ENCODE measurements at regions not wholly inside any gene's neighbourhood (a gene's known extent, or its start where the extent isn't known, plus 50 kb on each side); places are given as distances from the start of the nearest gene placed in this dataset.

- H3K27me3 Mint-ChIP-seq, result peaks cover 8% of the 10 kb centered on the region
- H3K4me1 Mint-ChIP-seq, result no peaks in the 10 kb centered on the region
- intact Hi-C loops (cut with DNase I, micrococcal nuclease), result no loop called here
- H3K9me3 Mint-ChIP-seq (ENCODE audit: low read depth), result peaks cover 1% of the 10 kb centered on the region
- DNase-seq (no peak), ATAC-seq (no peak)
- POLR2A ChIA-PET, result interaction anchor here (0.6 kb wide), 1 partner anchor 33 kb away, joined by 3 read pairs; no protein-coding TSS in a partner anchor
- no peak overlapping the region for H3K4me3 Mint-ChIP-seq
- CTCF ChIA-PET, result no interaction called here
- H3K27ac Mint-ChIP-seq, result no peak overlapping the region
- H3K36me3 Mint-ChIP-seq (ENCODE audit: low read depth), result no peaks in the 10 kb centered on the region
These were observed 232.3 kb upstream of the CHAC2 start for GRCh38 chr2:53535234-53535840.

GRCh38 chr2:53530126-53530525 is 237.5 kb upstream of the CHAC2 start:
- no peaks in the 10 kb centered on the region for H3K4me1 Mint-ChIP-seq
- no peak for ATAC-seq
- H3K27me3 Mint-ChIP-seq, result peaks cover 6% of the 10 kb centered on the region
- intact Hi-C loops (cut with DNase I, micrococcal nuclease), result no loop called here
- no peak overlapping the region for H3K4me3 Mint-ChIP-seq
- no peak for DNase-seq
- H3K9me3 Mint-ChIP-seq (ENCODE audit: low read depth), result peaks cover 2% of the 10 kb centered on the region
- no peak overlapping the region for H3K27ac Mint-ChIP-seq
- ChIA-PET CTCF (no interaction called here), POLR2A (no interaction called here)
- H3K36me3 Mint-ChIP-seq (ENCODE audit: low read depth), result no peaks in the 10 kb centered on the region

DNA sequence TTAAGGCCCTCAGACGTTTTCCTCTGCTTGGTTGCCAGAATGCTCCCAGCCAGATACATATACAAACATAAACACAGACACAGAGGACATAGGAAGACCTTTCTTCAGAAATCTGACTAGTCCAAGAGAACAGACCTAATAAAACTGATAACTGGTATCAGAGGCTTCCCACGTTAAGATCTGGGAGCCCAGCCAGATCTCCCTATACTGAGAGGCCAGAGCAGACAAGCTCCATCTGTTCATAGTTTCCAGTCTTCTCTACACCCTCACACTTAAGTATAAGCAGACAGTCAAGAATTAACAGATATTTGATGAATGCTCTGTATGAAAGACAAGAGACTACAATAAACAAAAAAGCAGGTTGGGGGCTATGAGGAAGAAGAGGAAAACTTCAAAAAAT is 240.5 kb upstream of the CHAC2 start:
- DNase-seq (no peak), ATAC-seq (no peak)
- Mint-ChIP-seq H3K36me3 (ENCODE audit: low read depth) (no peaks in the 10 kb centered on the region), H3K4me3 (no peak overlapping the region), H3K27ac (no peak overlapping the region), H3K27me3 (peaks cover 4% of the 10 kb centered on the region), H3K4me1 (no peaks in the 10 kb centered on the region), H3K9me3 (ENCODE audit: low read depth) (peaks cover 2% of the 10 kb centered on the region)
- intact Hi-C loops (cut with DNase I, micrococcal nuclease), result no loop called here
- ChIA-PET CTCF (no interaction called here), POLR2A (no interaction called here)

DNA sequence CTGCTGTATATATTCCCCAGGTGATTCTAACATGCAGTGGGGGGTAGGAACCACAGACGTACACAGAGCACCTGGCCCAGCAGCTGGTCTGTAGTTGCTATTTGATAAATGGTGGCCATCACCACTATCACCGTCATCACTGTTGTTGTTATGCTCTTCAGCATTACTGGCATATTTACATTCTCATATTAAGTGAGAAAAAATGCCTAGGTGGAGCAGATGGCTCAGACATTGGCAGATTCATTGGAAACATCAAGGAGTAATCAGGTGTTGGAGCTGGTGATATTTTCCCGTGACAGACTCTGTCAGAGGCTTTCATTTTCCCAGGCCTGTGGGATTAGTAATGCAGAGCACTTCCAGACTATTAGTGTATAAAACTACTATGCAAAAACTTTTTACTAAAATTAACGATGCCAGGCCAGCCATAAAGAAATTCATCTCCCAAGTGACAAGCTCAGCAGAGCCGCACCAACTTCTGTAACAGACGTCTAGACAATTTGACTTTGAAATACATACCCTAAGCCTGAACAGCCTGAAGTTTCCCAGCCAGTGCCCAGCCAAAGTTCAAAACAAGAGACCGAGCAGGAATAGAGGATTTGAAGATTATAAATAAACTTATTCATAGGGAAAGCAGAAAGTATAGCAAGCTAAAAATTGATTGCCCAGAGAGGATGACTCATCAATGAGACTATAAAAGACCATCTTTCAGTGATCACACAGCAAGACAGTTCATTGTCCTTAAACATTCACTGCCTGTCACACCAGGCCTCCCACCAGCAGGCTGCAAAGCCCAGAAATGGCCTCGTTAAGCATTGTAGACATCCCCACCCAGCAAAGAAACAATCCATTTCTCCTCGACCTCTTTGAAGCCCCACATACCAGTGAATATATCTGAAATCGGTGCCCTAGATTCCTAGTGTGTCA is 247.4 kb upstream of the CHAC2 start:
- H3K27me3 Mint-ChIP-seq, result peaks cover 2% of the 10 kb centered on the region
- no peaks in the 10 kb centered on the region for H3K36me3 Mint-ChIP-seq (ENCODE audit: low read depth)
- DNase-seq, result no peak
- H3K27ac Mint-ChIP-seq, result no peak overlapping the region
- CTCF ChIA-PET, result no interaction called here
- no peak overlapping the region for H3K4me3 Mint-ChIP-seq
- no peaks in the 10 kb centered on the region for H3K9me3 Mint-ChIP-seq (ENCODE audit: low read depth)
- intact Hi-C loops (cut with DNase I, micrococcal nuclease), result no loop called here
- H3K4me1 Mint-ChIP-seq, result no peaks in the 10 kb centered on the region
- POLR2A ChIA-PET, result no interaction called here
- ATAC-seq, result no peak

GRCh38 chr2:53517406-53517805 is 250.2 kb upstream of the CHAC2 start:
- no peaks in the 10 kb centered on the region for H3K27me3 Mint-ChIP-seq

DNA sequence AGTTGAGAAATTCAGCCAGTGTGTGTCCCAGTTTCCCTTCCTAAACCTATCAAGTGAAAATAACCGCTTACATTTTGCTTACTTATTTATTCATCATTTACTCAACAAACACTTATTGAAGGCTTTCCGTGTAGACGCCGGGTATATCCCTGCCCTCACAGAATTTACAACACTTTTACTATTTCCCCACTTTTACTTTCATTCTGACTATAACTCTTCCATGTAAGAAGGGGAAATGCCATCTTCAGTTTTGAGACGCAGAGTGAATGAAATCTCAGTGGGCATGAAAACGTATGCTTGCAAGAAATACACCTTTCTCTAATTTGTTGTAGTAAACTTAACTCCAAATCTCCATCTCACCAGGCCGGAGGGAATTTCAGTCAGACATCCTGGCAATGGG is 251.0 kb upstream of the CHAC2 start:
- POLR2A ChIA-PET, result no interaction called here
- H3K36me3 Mint-ChIP-seq (ENCODE audit: low read depth), result no peaks in the 10 kb centered on the region
- CTCF ChIA-PET, result no interaction called here
- no peaks in the 10 kb centered on the region for H3K4me1 Mint-ChIP-seq
- H3K4me3 Mint-ChIP-seq, result no peak overlapping the region
- no peaks in the 10 kb centered on the region for H3K9me3 Mint-ChIP-seq (ENCODE audit: low read depth)
- H3K27ac Mint-ChIP-seq, result no peak overlapping the region
- intact Hi-C loops (cut with DNase I, micrococcal nuclease), result no loop called here
- DNase-seq (no peak), ATAC-seq (no peak)
- H3K27me3 Mint-ChIP-seq, result no peaks in the 10 kb centered on the region

More at GRCh38 chr2:53517406-53517805, 250.2 kb upstream of the CHAC2 start:
- no peak overlapping the region for H3K4me3 Mint-ChIP-seq
- CTCF ChIA-PET, result interaction anchor here (0.9 kb wide), 1 partner anchor 1037 kb away, joined by 4 read pairs; no protein-coding TSS in a partner anchor
- no peak for DNase-seq
- H3K27ac Mint-ChIP-seq, result no peak overlapping the region
- H3K9me3 Mint-ChIP-seq (ENCODE audit: low read depth), result no peaks in the 10 kb centered on the region
- no peak for ATAC-seq
- intact Hi-C loops (cut with DNase I, micrococcal nuclease), result no loop called here
- H3K36me3 Mint-ChIP-seq (ENCODE audit: low read depth), result no peaks in the 10 kb centered on the region
- POLR2A ChIA-PET, result no interaction called here
- no peaks in the 10 kb centered on the region for H3K4me1 Mint-ChIP-seq

- ATAC-seq (no peak), DNase-seq (no peak)
- intact Hi-C loops (cut with DNase I, micrococcal nuclease), result no loop called here
- Mint-ChIP-seq H3K36me3 (ENCODE audit: low read depth) (no peaks in the 10 kb centered on the region), H3K9me3 (ENCODE audit: low read depth) (no peaks in the 10 kb centered on the region), H3K27me3 (no peaks in the 10 kb centered on the region), H3K27ac (no peak overlapping the region), H3K4me3 (no peak overlapping the region), H3K4me1 (no peaks in the 10 kb centered on the region)
- POLR2A ChIA-PET, result no interaction called here
- CTCF ChIA-PET, result no interaction called here
These were observed 251.9 kb upstream of the CHAC2 start for GRCh38 chr2:53515435-53516332.

GRCh38 chr2:53513167-53513666 is 254.4 kb upstream of the CHAC2 start:
- CTCF ChIA-PET, result interaction anchor here (0.9 kb wide), 1 partner anchor 10 kb away, joined by 3 read pairs; no protein-coding TSS in a partner anchor
- no peaks in the 10 kb centered on the region for H3K4me1 Mint-ChIP-seq
- ATAC-seq (no peak), DNase-seq (no peak)
- no peaks in the 10 kb centered on the region for H3K27me3 Mint-ChIP-seq
- no peaks in the 10 kb centered on the region for H3K36me3 Mint-ChIP-seq (ENCODE audit: low read depth)
- intact Hi-C loops (cut with DNase I, micrococcal nuclease), result no loop called here
- POLR2A ChIA-PET, result no interaction called here
- no peaks in the 10 kb centered on the region for H3K9me3 Mint-ChIP-seq (ENCODE audit: low read depth)
- no peak overlapping the region for H3K4me3 Mint-ChIP-seq
- no peak overlapping the region for H3K27ac Mint-ChIP-seq

DNA sequence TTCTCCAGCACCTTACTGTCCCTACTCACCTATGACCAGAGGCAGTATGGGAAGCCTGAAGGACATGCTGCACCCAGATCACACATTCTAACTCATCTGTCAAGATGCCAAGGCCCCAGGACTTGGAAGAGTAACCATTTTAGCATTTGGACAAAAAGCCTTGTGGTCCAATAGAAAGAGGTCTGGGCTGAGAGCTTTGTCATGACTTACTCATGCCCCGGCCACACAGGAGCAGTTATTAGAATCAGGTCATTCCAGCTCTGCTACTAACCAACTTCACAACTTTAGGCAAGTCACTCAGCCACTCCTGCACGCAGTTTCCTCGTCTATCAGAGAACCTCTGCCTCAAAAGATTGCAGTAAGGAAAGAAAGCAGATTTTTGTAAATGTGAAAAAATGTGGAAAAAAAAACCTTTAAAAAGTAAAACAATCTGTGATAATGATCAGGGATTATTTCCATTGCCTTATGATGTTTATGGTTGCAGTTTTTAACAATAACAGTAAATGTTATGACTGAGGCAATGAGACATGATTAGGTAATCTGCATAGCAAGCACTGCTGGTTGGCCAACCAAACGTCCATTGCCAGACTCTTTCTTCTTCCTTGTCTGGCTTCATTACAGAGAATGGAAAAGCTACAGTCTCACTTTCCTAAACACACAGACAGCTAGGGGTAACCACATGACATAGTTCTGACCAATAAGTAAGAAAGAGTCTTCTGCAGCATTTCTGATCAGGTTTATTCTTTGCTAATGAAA is 255.4 kb upstream of the CHAC2 start:
- ChIA-PET POLR2A (no interaction called here), CTCF (no interaction called here)
- H3K36me3 Mint-ChIP-seq (ENCODE audit: low read depth), result no peaks in the 10 kb centered on the region
- H3K27ac Mint-ChIP-seq, result no peak overlapping the region
- no peaks in the 10 kb centered on the region for H3K4me1 Mint-ChIP-seq
- no peak overlapping the region for H3K4me3 Mint-ChIP-seq
- no peak for DNase-seq
- no peak for ATAC-seq
- no peaks in the 10 kb centered on the region for H3K27me3 Mint-ChIP-seq
- no peaks in the 10 kb centered on the region for H3K9me3 Mint-ChIP-seq (ENCODE audit: low read depth)
- intact Hi-C loops (cut with DNase I, micrococcal nuclease), result no loop called here

DNA sequence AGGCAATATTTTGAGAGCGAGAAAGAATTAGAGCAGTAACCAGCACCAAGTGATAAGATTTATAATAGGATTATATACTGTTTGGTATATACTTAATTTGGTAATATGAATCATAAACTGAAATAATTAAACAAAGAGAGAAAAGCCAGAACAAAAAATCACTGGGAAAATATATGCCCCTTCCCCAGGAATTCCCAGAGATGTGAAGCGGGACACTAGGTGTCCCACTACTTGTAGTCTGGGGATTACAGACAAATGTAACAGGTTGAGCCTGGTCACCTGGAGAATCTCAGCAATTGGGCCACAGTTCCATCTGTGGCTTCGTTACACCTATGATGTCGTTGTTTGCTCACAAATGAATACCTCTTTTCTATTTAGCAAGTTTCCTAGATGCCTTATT is 256.1 kb upstream of the CHAC2 start:
- DNase-seq (no peak), ATAC-seq (no peak)
- Mint-ChIP-seq H3K36me3 (ENCODE audit: low read depth) (no peaks in the 10 kb centered on the region), H3K9me3 (ENCODE audit: low read depth) (no peaks in the 10 kb centered on the region), H3K4me3 (no peak overlapping the region), H3K27me3 (no peaks in the 10 kb centered on the region), H3K4me1 (no peaks in the 10 kb centered on the region), H3K27ac (no peak overlapping the region)
- intact Hi-C loops (cut with DNase I, micrococcal nuclease), result no loop called here
- ChIA-PET CTCF (no interaction called here), POLR2A (no interaction called here)

GRCh38 chr2:53510401-53510800 is 257.2 kb upstream of the CHAC2 start:
- Mint-ChIP-seq H3K36me3 (ENCODE audit: low read depth) (no peaks in the 10 kb centered on the region), H3K9me3 (ENCODE audit: low read depth) (no peaks in the 10 kb centered on the region), H3K4me3 (no peak overlapping the region), H3K4me1 (no peaks in the 10 kb centered on the region), H3K27ac (no peak overlapping the region), H3K27me3 (no peaks in the 10 kb centered on the region)
- intact Hi-C loops (cut with DNase I, micrococcal nuclease), result no loop called here
- DNase-seq (no peak), ATAC-seq (no peak)
- ChIA-PET POLR2A (no interaction called here), CTCF (interaction anchor here (0.6 kb wide), 1 partner anchor 16 kb away, joined by 3 read pairs; no protein-coding TSS in a partner anchor)

Data from activated CD4-positive, alpha-beta T cell treated with anti-CD3 and anti-CD28 coated beads for 36 hours (primary cell).